A673 (cell line): ENCODE measurements at regions not wholly inside any gene's neighbourhood (a gene's known extent, or its start where the extent isn't known, plus 50 kb on each side); places are given as distances from the start of the nearest gene placed in this dataset.

Experiments used
- BruUV-seq: library from RNA; stranded (reverse); fragments of 400-500 nt; replicated peaks from 2 replicates; lab custom pipeline; 2021; lab: Mats Ljungman, UMichigan
- CTCF ChIA-PET: fragments of 300-600 bp; sonication (Branson Sonifier 250); formaldehyde crosslinking; loops from one replicate; lab custom pipeline; 2022; ENCODE audit warnings: antibody characterized with exemption; lab: Charles Lee
- POLR2A ChIA-PET: fragments of 300-600 bp; sonication (Branson Sonifier 250); formaldehyde crosslinking; loops from one replicate; lab custom pipeline; 2022; ENCODE audit warnings: antibody characterized with exemption; ENCODE audit not compliant: low non-redundant PET; lab: Charles Lee
- DNase-seq: peaks from one replicate; pipeline ENCODE4 v3.0.0-alpha.2; 2015; ENCODE audit warnings: low spot score
- H3K27ac ChIP-seq: fragments of 200-600 bp; sonication (generic); 2 replicates; pipeline ENCODE4 v1.5.1; 2016; ENCODE audit warnings: mixed run types, low read depth, mild to moderate bottlenecking, mixed read lengths, antibody characterized with exemption, low read length; ENCODE audit not compliant: poor library complexity, severe bottlenecking
- H3K27me3 ChIP-seq: fragments of 200-600 bp; sonication (generic); replicated peaks from 2 replicates; pipeline ENCODE4 v1.6.1; 2017; ENCODE audit warnings: mixed run types, low read depth, mild to moderate bottlenecking, mixed read lengths, antibody characterized with exemption, low read length; ENCODE audit not compliant: insufficient read depth, poor library complexity
- H3K36me3 ChIP-seq: fragments of 200-600 bp; sonication (generic); 2 replicates; pipeline ENCODE4 v1.6.1; 2016; ENCODE audit warnings: mixed run types, mild to moderate bottlenecking, mixed read lengths, antibody characterized with exemption, low read length; ENCODE audit not compliant: insufficient read depth, poor library complexity, severe bottlenecking
- H3K4me1 ChIP-seq: fragments of 200-600 bp; sonication (generic); 2 replicates; pipeline ENCODE4 v1.6.1; 2017; ENCODE audit warnings: mixed run types, mild to moderate bottlenecking, mixed read lengths, antibody characterized with exemption, low read length; ENCODE audit not compliant: insufficient read depth, poor library complexity, severe bottlenecking
- H3K4me3 ChIP-seq: fragments of 200-600 bp; sonication (generic); 2 replicates; pipeline ENCODE4 v1.5.1; 2016; ENCODE audit warnings: low read depth, mixed run types, mild to moderate bottlenecking, mixed read lengths, low read length; ENCODE audit not compliant: poor library complexity, severe bottlenecking
- H3K9me3 ChIP-seq: fragments of 200-600 bp; sonication (generic); 2 replicates; pipeline ENCODE4 v1.6.1; 2016; ENCODE audit warnings: mixed run types, low read depth, mild to moderate bottlenecking, mixed read lengths, antibody characterized with exemption, low read length; ENCODE audit not compliant: poor library complexity, severe bottlenecking
- EZH2 ChIP-seq: fragments of 200-600 bp; sonication (generic); IDR thresholded peaks from 2 replicates; pipeline ENCODE4 v1.6.1; 2017; ENCODE audit warnings: borderline replicate concordance, low read depth, mild to moderate bottlenecking, mixed read lengths, antibody characterized with exemption, low read length; ENCODE audit not compliant: poor library complexity, severe bottlenecking
- intact Hi-C: fragments of 100-400 bp; cut with micrococcal nuclease; formaldehyde crosslinking; loops from one replicate; pipeline ENCODE4 v1.10.0; 2022; ENCODE audit not compliant: unreplicated experiment
- TF ChIP-seq, protein P1 (sequence below): fragments of 300-800, 200-600 bp; sonication (generic); conservative IDR thresholded peaks from 2 replicates; pipeline ENCODE4 v1.5.1; 2017; ENCODE audit warnings: low read depth, mild to moderate bottlenecking, antibody characterized with exemption, low read length, moderate library complexity, mixed read lengths

DNA sequence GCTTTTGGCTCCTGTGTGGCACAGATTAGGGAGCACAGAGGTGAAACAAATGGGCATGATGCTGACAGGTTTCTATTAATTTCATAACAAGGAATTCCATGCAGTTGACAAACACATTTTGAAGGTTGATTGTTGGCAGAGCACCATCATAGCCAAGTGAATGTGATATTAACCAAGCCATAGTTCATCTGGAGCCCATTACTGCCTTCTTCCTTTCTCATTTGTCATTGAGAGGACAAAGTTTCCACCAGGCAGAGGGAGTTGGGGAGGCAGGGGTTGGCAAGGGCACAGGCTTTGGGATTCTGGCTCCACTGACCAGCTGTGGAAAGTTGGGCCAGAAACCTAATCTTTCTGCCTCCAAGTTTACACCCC lies 325.2 kb downstream of the MFSD1 start:
- Histone ChIP-seq H3K4me3 (no peak overlapping the region), H3K27ac (no peak overlapping the region), H3K27me3 (no peaks in the 10 kb centered on the region), H3K9me3 (no peaks in the 10 kb centered on the region), H3K36me3 (no peaks in the 10 kb centered on the region), H3K4me1 (no peaks in the 10 kb centered on the region)
- POLR2A ChIA-PET, result no interaction called here
- CTCF ChIA-PET, result no interaction called here
- TF ChIP-seq, protein P1, sequence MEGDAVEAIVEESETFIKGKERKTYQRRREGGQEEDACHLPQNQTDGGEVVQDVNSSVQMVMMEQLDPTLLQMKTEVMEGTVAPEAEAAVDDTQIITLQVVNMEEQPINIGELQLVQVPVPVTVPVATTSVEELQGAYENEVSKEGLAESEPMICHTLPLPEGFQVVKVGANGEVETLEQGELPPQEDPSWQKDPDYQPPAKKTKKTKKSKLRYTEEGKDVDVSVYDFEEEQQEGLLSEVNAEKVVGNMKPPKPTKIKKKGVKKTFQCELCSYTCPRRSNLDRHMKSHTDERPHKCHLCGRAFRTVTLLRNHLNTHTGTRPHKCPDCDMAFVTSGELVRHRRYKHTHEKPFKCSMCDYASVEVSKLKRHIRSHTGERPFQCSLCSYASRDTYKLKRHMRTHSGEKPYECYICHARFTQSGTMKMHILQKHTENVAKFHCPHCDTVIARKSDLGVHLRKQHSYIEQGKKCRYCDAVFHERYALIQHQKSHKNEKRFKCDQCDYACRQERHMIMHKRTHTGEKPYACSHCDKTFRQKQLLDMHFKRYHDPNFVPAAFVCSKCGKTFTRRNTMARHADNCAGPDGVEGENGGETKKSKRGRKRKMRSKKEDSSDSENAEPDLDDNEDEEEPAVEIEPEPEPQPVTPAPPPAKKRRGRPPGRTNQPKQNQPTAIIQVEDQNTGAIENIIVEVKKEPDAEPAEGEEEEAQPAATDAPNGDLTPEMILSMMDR, result no peak
- TF ChIP-seq EZH2, result no peak
- intact Hi-C loops, result no loop called here
- no peak for DNase-seq
- no TSS peak for BruUV-seq

DNA sequence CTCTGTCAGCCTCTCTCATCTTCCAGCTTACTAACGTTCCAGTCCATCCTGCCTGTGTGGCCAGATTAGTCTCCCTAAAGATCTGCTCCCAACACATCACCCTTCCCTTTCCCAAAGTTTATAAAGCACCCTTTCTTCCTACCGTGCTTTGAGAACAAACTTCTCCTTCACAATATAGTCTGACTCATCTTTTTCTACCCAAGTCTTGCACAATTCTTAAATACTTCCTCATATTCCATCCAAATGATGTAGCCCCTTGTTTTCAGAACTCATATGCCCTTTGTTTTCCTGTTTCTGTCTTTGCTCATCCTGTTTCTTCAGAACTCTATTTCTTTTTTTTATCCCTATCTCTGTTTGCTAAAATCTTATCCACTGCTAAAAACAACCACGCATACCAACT lies 326.8 kb downstream of the MFSD1 start:
- Histone ChIP-seq H3K27me3 (no peaks in the 10 kb centered on the region), H3K36me3 (no peaks in the 10 kb centered on the region), H3K4me3 (no peak overlapping the region), H3K4me1 (no peaks in the 10 kb centered on the region), H3K9me3 (no peaks in the 10 kb centered on the region), H3K27ac (no peak overlapping the region)
- CTCF ChIA-PET, result no interaction called here
- intact Hi-C loops, result no loop called here
- POLR2A ChIA-PET, result no interaction called here
- no TSS peak for BruUV-seq
- DNase-seq, result no peak
- TF ChIP-seq, protein P1, result no peak
- TF ChIP-seq EZH2, result no peak

DNA sequence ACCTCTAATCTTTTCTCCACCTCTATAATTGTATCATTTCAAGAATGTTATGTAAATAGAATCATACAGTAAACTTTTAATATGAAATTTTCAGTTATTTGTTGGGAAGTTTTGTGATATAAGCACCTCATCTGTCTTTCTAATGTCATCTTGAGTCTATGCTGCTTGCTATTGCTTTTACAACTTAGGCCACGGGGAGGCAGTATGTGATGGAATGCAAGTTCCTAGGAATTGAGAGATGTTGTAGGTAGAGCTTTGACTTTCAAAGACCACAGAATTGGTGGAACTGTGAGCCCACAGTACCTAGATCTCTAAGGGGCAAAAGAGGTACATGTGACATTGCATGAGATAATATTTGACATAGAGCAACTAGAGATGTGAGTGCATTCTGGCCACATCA lies 328.3 kb downstream of the MFSD1 start:
- H3K9me3 ChIP-seq, result no peaks in the 10 kb centered on the region
- intact Hi-C loops, result loop anchor here (5.0 kb wide), 1 partner anchor 122 kb away; no protein-coding TSS in a partner anchor
- H3K36me3 ChIP-seq, result no peaks in the 10 kb centered on the region
- ChIA-PET POLR2A (no interaction called here), CTCF (no interaction called here)
- no peak overlapping the region for H3K27ac ChIP-seq
- no peak overlapping the region for H3K4me3 ChIP-seq
- peak; percentile 11 for DNase-seq
- H3K4me1 ChIP-seq, result no peaks in the 10 kb centered on the region
- no peaks in the 10 kb centered on the region for H3K27me3 ChIP-seq
- BruUV-seq, result no TSS peak
- TF ChIP-seq, protein P1, result peak; percentile 62
- TF ChIP-seq EZH2, result no peak
